Left cardiac atrium (tissue), 4 donors: ENCODE measurements at regions not wholly inside any gene's neighbourhood (a gene's known extent, or its start where the extent isn't known, plus 50 kb on each side); places are given as distances from the start of the nearest gene placed in this dataset.
A peak's percentile ranks its signal among the peaks of the same experiment; 100 is the strongest.

ENCODE experiments used
- ATAC-seq, 2 donors: fragments of 200-7000 bp; cut with Tn5 transposase; one replicate each; pipeline ENCODE4 v1.9.1; 2020; ENCODE audit warnings: mild to moderate bottlenecking in 2 of 2, moderate library complexity in 2 of 2
- DNase-seq: peaks from one replicate; pipeline ENCODE4 v3.0.0-alpha.2; 2020
- intact Hi-C, 2 donors: fragments of 100-400 bp; cut with DNase I; formaldehyde crosslinking; loops; one replicate each; pipeline versions ENCODE4 v1.14.1 to v1.15.1; 2022 to 2023
- donor health status: DM: no; HTN: yes; CAD: no.
- donor health status: DM: no; HTN: yes; CAD: no; lungs with severe emphysema.
- donor health status: DM: yes; HTN: yes; CAD: no.
- donor health status: Dilated cardiomyopathy.

- intact Hi-C loops = no loop called here
These were observed 50.2 kb upstream of the XPA start for GRCh38 chr9:97747201-97747965.

GRCh38 chr9:97748525-97748924 is 51.4 kb upstream of the XPA start:
- DNase-seq (no peak), ATAC-seq (no peak)
- intact Hi-C loops = no loop called here

More at GRCh38 chr9:97747201-97747965, 50.2 kb upstream of the XPA start:
- DNase-seq (no peak), ATAC-seq (no peak)

GRCh38 chr9:97749928-97750327 is 52.8 kb upstream of the XPA start:
- ATAC-seq (no peak), DNase-seq (no peak)
- intact Hi-C loops = no loop called here

GRCh38 chr9:97751531-97751930 is 54.4 kb upstream of the XPA start:
- no peak for ATAC-seq

GRCh38 chr9:97752274-97752673 is 55.1 kb upstream of the XPA start:
- ATAC-seq (no peak), DNase-seq (no peak)
- intact Hi-C loops = no loop called here

More at GRCh38 chr9:97751531-97751930, 54.4 kb upstream of the XPA start:
- DNase-seq = no peak
- intact Hi-C loops = no loop called here

- DNase-seq (no peak), ATAC-seq (no peak)
- intact Hi-C loops = no loop called here
These were observed 56.2 kb upstream of the XPA start for GRCh38 chr9:97753364-97753763.

- intact Hi-C loops = no loop called here
- DNase-seq (no peak), ATAC-seq (no peak)
These were observed 56.8 kb upstream of the XPA start for GRCh38 chr9:97753975-97754374.

GRCh38 chr9:97755618-97756267 is 58.6 kb upstream of the XPA start:
- DNase-seq (no peak), ATAC-seq (peak; percentile 43 to 44)
- intact Hi-C loops = no loop called here

GRCh38 chr9:97756991-97757390 is 59.9 kb upstream of the XPA start:
- DNase-seq = no peak
- ATAC-seq = no peak
- intact Hi-C loops = no loop called here

GRCh38 chr9:97758334-97758916 is 61.3 kb upstream of the XPA start:
- ATAC-seq (no peak), DNase-seq (no peak)
- intact Hi-C loops = no loop called here

GRCh38 chr9:97759581-97760288 is 62.6 kb upstream of the XPA start:
- DNase-seq = no peak
- peak in 1 of 2 donors; percentile 72 for ATAC-seq

GRCh38 chr9:97761056-97761598 is 64.0 kb upstream of the XPA start:
- ATAC-seq (peak in 1 of 2 donors; percentile 42), DNase-seq (no peak)
- intact Hi-C loops = no loop called here

More at GRCh38 chr9:97759581-97760288, 62.6 kb upstream of the XPA start:
- intact Hi-C loops = no loop called here

GRCh38 chr9:97761879-97762278 is 64.7 kb upstream of the XPA start:
- ATAC-seq (no peak), DNase-seq (no peak)
- intact Hi-C loops = no loop called here

GRCh38 chr9:97763874-97764273 is 66.7 kb upstream of the XPA start:
- intact Hi-C loops = no loop called here
- no peak for ATAC-seq
- no peak for DNase-seq

- intact Hi-C loops = no loop called here
- DNase-seq (no peak), ATAC-seq (peak in 1 of 2 donors; percentile 66)
These were observed 69.0 kb upstream of the XPA start for GRCh38 chr9:97766092-97766491.

- intact Hi-C loops = no loop called here
- DNase-seq (no peak), ATAC-seq (no peak)
These were observed 69.5 kb upstream of the XPA start for GRCh38 chr9:97766610-97767009.

- DNase-seq (no peak), ATAC-seq (no peak)
- intact Hi-C loops = no loop called here
These were observed 70.8 kb upstream of the XPA start for GRCh38 chr9:97767891-97768290.

GRCh38 chr9:97768746-97769145 is 71.6 kb upstream of the XPA start:
- ATAC-seq (peak in 1 of 2 donors; percentile 40), DNase-seq (no peak)
- intact Hi-C loops = no loop called here

GRCh38 chr9:97769208-97769607 is 72.1 kb upstream of the XPA start:
- ATAC-seq (no peak), DNase-seq (no peak)
- intact Hi-C loops = no loop called here
